Endothelial cell of umbilical vein (primary cell): ENCODE measurements at regions not wholly inside any gene's neighbourhood (a gene's known extent, or its start where the extent isn't known, plus 50 kb on each side); places are given as distances from the start of the nearest gene placed in this dataset.

Experiments
- BruUV-seq: library from RNA; stranded (reverse); fragments of 400-500 nt; replicated peaks from 2 replicates; lab custom pipeline; 2021; lab: Mats Ljungman, UMichigan
- CTCF ChIA-PET: fragments of 300-600, 350-600 bp; sonication (Branson Sonifier 250); formaldehyde crosslinking; loops from one replicate; lab custom pipeline; 2021; ENCODE audit warnings: antibody characterized with exemption, inconsistent platforms; lab: Charles Lee
- POLR2A ChIA-PET: fragments of 300-600, 350-600 bp; sonication (Branson Sonifier 250); formaldehyde crosslinking; loops from one replicate; lab custom pipeline; 2021; ENCODE audit warnings: antibody characterized with exemption, inconsistent platforms; lab: Charles Lee
- DNase-seq: peaks from one replicate; pipeline ENCODE4 v3.0.0-alpha.2; 2011; ENCODE audit warnings: low read depth, low spot score
- FAIRE-seq: peaks from 2 replicates; lab custom pipeline; 2011; peaks lifted over from hg19 to GRCh38; lab: Jason Lieb, UNC
- H2AFZ ChIP-seq: 2 replicates; pipeline ENCODE4 v1.6.0; 2012; ENCODE audit warnings: low read depth, low read length, control low read depth, inconsistent platforms
- H3K27ac ChIP-seq: 2 replicates; pipeline ENCODE4 v1.5.1; 2011; ENCODE audit warnings: low read depth, mild to moderate bottlenecking, control low read depth, low read length, moderate library complexity; ENCODE audit not compliant: insufficient read depth
- H3K27me3 ChIP-seq, 2 experiments: 2 replicates each; pipeline versions ENCODE4 v1.6.0 to v1.6.1; 2011; ENCODE audit warnings: low read length in 2 of 2, mixed read lengths in 1 of 2; ENCODE audit not compliant: control insufficient read depth in 2 of 2, insufficient read depth in 2 of 2
- H3K36me3 ChIP-seq, 2 experiments: 2 replicates in 1 of 2; 3 replicates in 1 of 2; pipeline ENCODE4 v1.5.1; 2011; ENCODE audit warnings: low read length in 2 of 2, mild to moderate bottlenecking in 1 of 2, moderate library complexity in 1 of 2; ENCODE audit not compliant: control insufficient read depth in 2 of 2, insufficient read depth in 2 of 2; ENCODE audit errors: extremely low read depth in 1 of 2
- H3K4me1 ChIP-seq: 3 replicates; pipeline ENCODE4 v1.5.1; 2011; ENCODE audit warnings: mild to moderate bottlenecking, low read length; ENCODE audit not compliant: control insufficient read depth, insufficient read depth; ENCODE audit errors: extremely low read depth
- H3K4me2 ChIP-seq: 2 replicates; pipeline ENCODE4 v1.6.1; 2011; ENCODE audit warnings: low read length, control low read depth, mixed read lengths; ENCODE audit not compliant: insufficient read depth
- H3K4me3 ChIP-seq, 3 experiments: fragments of 200-600 bp in 1 of 3; sonication (generic), shearing (Covaris generic) in 1 of 3; replicated peaks in 1 of 3; 2 replicates each; pipeline ENCODE4 v1.5.1; 2011 to 2016; ENCODE audit warnings: control low read depth in 3 of 3, low read length in 3 of 3, mild to moderate bottlenecking in 2 of 3, inconsistent platforms in 1 of 3, low read depth in 1 of 3, moderate library complexity in 1 of 3; ENCODE audit not compliant: insufficient read depth in 1 of 3
- H3K79me2 ChIP-seq: 2 replicates; pipeline ENCODE4 v1.6.0; 2012; ENCODE audit warnings: low read length, inconsistent platforms; ENCODE audit not compliant: control insufficient read depth, insufficient read depth
- H3K9ac ChIP-seq: replicated peaks from 2 replicates; pipeline ENCODE3; 2011; ENCODE audit warnings: low read length, control low read depth; ENCODE audit not compliant: insufficient read depth; ENCODE audit errors: extremely low read depth
- H3K9me1 ChIP-seq: replicated peaks from 3 replicates; pipeline ENCODE4 v1.6.0; 2011; ENCODE audit warnings: mild to moderate bottlenecking, low read length; ENCODE audit not compliant: control insufficient read depth, insufficient read depth; ENCODE audit errors: extremely low read depth
- H3K9me3 ChIP-seq: replicated peaks from 2 replicates; pipeline ENCODE4 v1.5.1; 2012; ENCODE audit warnings: low read length, inconsistent platforms; ENCODE audit not compliant: control insufficient read depth, insufficient read depth
- H4K20me1 ChIP-seq: replicated peaks from 2 replicates; pipeline ENCODE3; 2011; ENCODE audit warnings: mild to moderate bottlenecking, low read length; ENCODE audit not compliant: control insufficient read depth, insufficient read depth; ENCODE audit errors: extremely low read depth
- CTCF ChIP-seq, 2 donors: IDR thresholded peaks; 1 replicate in 1 of 2; 2 replicates in 1 of 2; pipeline ENCODE4 v1.5.1; 2011; ENCODE audit warnings: low read length in 2 of 2, mild to moderate bottlenecking in 2 of 2, moderate library complexity in 2 of 2, control low read depth in 1 of 2, inconsistent platforms in 1 of 2, low read depth in 1 of 2; ENCODE audit not compliant: insufficient read depth in 1 of 2; ENCODE audit errors: extremely low read depth in 1 of 2
- EZH2 ChIP-seq: IDR thresholded peaks from 2 replicates; pipeline ENCODE4 v1.6.1; 2012; ENCODE audit warnings: borderline replicate concordance, low read depth, mild to moderate bottlenecking, moderate library complexity, low read length, inconsistent platforms; ENCODE audit not compliant: severe bottlenecking
- FOS ChIP-seq: IDR thresholded peaks from 2 replicates; pipeline ENCODE4 v1.6.1; 2011; ENCODE audit warnings: mild to moderate bottlenecking, low read length, moderate library complexity, borderline replicate concordance; ENCODE audit not compliant: insufficient read depth
- GATA2 ChIP-seq: IDR thresholded peaks from 2 replicates; pipeline ENCODE4 v1.7.0; 2011; ENCODE audit warnings: low read depth, mild to moderate bottlenecking, moderate library complexity, mixed read lengths, low read length; ENCODE audit not compliant: insufficient read length, insufficient read depth
- JUN ChIP-seq: IDR thresholded peaks from 2 replicates; pipeline ENCODE4 v1.6.1; 2011; ENCODE audit warnings: borderline replicate concordance, low read depth; ENCODE audit not compliant: insufficient read length, insufficient read depth
- MAX ChIP-seq: IDR thresholded peaks from 2 replicates; pipeline ENCODE4 v1.6.1; 2011; ENCODE audit not compliant: insufficient read depth, insufficient read length
- MYC ChIP-seq: IDR thresholded peaks from one replicate; pipeline ENCODE4 v1.6.1; 2011; ENCODE audit warnings: mild to moderate bottlenecking, low read depth, low read length
- POLR2A ChIP-seq: IDR thresholded peaks from 2 replicates; pipeline ENCODE4 v1.6.1; 2012; ENCODE audit warnings: low read depth, mild to moderate bottlenecking, control low read depth, low read length
- POLR2AphosphoS5 ChIP-seq: IDR thresholded peaks from 2 replicates; pipeline ENCODE4 v1.6.1; 2012; ENCODE audit warnings: low read depth, mild to moderate bottlenecking, control low read depth, low read length, moderate library complexity; ENCODE audit not compliant: insufficient read depth
- dilution Hi-C: fragments of 300-500 bp; cut with MboI; formaldehyde crosslinking; loops from one replicate; pipeline ENCODE4 v1.15.0; 2019; ENCODE audit warnings: low sequenced_read_pairs; ENCODE audit not compliant: extremely low pct_ligation_motif_present
- intact Hi-C: fragments of 100-400 bp; cut with micrococcal nuclease; formaldehyde crosslinking; loops from one replicate; pipeline ENCODE4 v1.10.0; 2022

GRCh38 chr4:10971800-10972401, 287.3 kb upstream of the CLNK start:
- H3K9ac ChIP-seq: no peak overlapping the region
- no peaks in the 10 kb centered on the region for H3K36me3 ChIP-seq
- no peak overlapping the region for H3K27ac ChIP-seq
- ChIA-PET CTCF (no interaction called here), POLR2A (no interaction called here)
- dilution Hi-C loops (no loop called here), intact Hi-C loops (no loop called here)
- no peaks in the 10 kb centered on the region for H3K4me1 ChIP-seq
- no peaks in the 10 kb centered on the region for H3K79me2 ChIP-seq
- H3K4me2 ChIP-seq: no peak overlapping the region
- BruUV-seq: no TSS peak
- DNase-seq (no peak), FAIRE-seq (no peak)
- H4K20me1 ChIP-seq: no peaks in the 10 kb centered on the region
- TF ChIP-seq POLR2AphosphoS5: no peak
- TF ChIP-seq JUN: no peak
- no peak for TF ChIP-seq FOS
- TF ChIP-seq MYC: no peak
- no peak for TF ChIP-seq POLR2A
- no peak for TF ChIP-seq MAX
- no peak for TF ChIP-seq CTCF (IDR thresholded peaks at IDR 0.05; ENCODE audit: extremely low read depth in 1 of 2, insufficient read depth in 1 of 2, low read depth in 1 of 2, low read length in 2 of 2)
- TF ChIP-seq GATA2: no peak
- TF ChIP-seq EZH2: no peak
- H3K4me3 ChIP-seq: no peak overlapping the region
- H3K27me3 ChIP-seq: no peaks in the 10 kb centered on the region
- no peaks in the 10 kb centered on the region for H3K9me1 ChIP-seq
- H2AFZ ChIP-seq: no peak overlapping the region
- no peaks in the 10 kb centered on the region for H3K9me3 ChIP-seq
